K562 (cell line): ENCODE measurements at regions not wholly inside any gene's neighbourhood (a gene's known extent, or its start where the extent isn't known, plus 50 kb on each side); places are given as distances from the start of the nearest gene placed in this dataset.

Experiments
- ATAC-seq: fragments of 200-7000 bp; cut with Tn5 transposase; 3 replicates; pipeline ENCODE4 v1.9.1; 2020; ENCODE audit warnings: moderate library complexity
- BruUV-seq: library from RNA; stranded (reverse); fragments of 400-500 nt; replicated peaks from 2 replicates; lab custom pipeline; 2021; lab: Mats Ljungman, UMichigan
- CTCF ChIA-PET: fragments of 300-600 bp; formaldehyde crosslinking; extraction: SDS; loops from one replicate; lab custom pipeline; 2021; ENCODE audit warnings: low intra/inter-chr PET ratio; lab: Yijun Ruan, JAX
- POLR2A ChIA-PET: fragments of 300-600, 350-650 bp; sonication (Branson Sonifier 250); formaldehyde crosslinking; extraction: SDS; loops from one replicate; lab custom pipeline; 2021; ENCODE audit warnings: antibody characterized with exemption, inconsistent platforms; lab: Yijun Ruan, JAX
- DNase-seq, 4 experiments: peaks; one replicate each; pipeline versions ENCODE4 v3.0.0 to v3.0.0-alpha.2; 2011 to 2018; ENCODE audit warnings: low spot score in 3 of 4, mixed read lengths in 3 of 4; ENCODE audit errors: extremely low read depth in 1 of 4
- FAIRE-seq: peaks from 2 replicates; lab custom pipeline; 2011; peaks lifted over from hg19 to GRCh38; lab: Jason Lieb, UNC
- H2AFZ ChIP-seq: 2 replicates; pipeline ENCODE4 v1.6.0; 2011; ENCODE audit warnings: low read depth, low read length, control low read depth, inconsistent platforms
- H3K27ac ChIP-seq: fragments of 200-600 bp; 3 replicates; pipeline ENCODE4 v1.8.0; 2011; ENCODE audit warnings: low read depth, mild to moderate bottlenecking, control low read depth, inconsistent platforms, low read length, moderate library complexity, mixed read lengths; ENCODE audit errors: extremely low read depth
- H3K27me3 ChIP-seq, 2 experiments: fragments of 300-600 bp in 1 of 2; 2 replicates in 1 of 2; 3 replicates in 1 of 2; pipeline versions ENCODE4 v1.6.0 to v1.8.0; 2011; ENCODE audit warnings: inconsistent platforms in 2 of 2, low read length in 2 of 2, mild to moderate bottlenecking in 1 of 2, mixed read lengths in 1 of 2, moderate library complexity in 1 of 2; ENCODE audit not compliant: control insufficient read depth in 2 of 2, insufficient read depth in 2 of 2
- H3K36me3 ChIP-seq: fragments of 300-600 bp; 3 replicates; pipeline ENCODE4 v1.8.0; 2011; ENCODE audit warnings: mild to moderate bottlenecking, low read length, inconsistent platforms; ENCODE audit not compliant: control insufficient read depth, insufficient read depth
- H3K4me1 ChIP-seq, 2 experiments: fragments of 200-600 bp in 1 of 2; replicated peaks in 1 of 2; 2 replicates in 1 of 2; 3 replicates in 1 of 2; pipeline versions ENCODE4 v1.5.1 to v1.8.0; 2011; ENCODE audit warnings: inconsistent platforms in 2 of 2, low read length in 2 of 2, mild to moderate bottlenecking in 1 of 2, mixed read lengths in 1 of 2, moderate library complexity in 1 of 2; ENCODE audit not compliant: control insufficient read depth in 2 of 2, insufficient read depth in 2 of 2
- H3K4me2 ChIP-seq: 2 replicates; pipeline ENCODE4 v1.6.1; 2011; ENCODE audit warnings: low read length, control low read depth, inconsistent platforms, mixed read lengths; ENCODE audit not compliant: insufficient read depth
- H3K4me3 ChIP-seq: fragments of 200-600 bp; sonication (generic), shearing (Covaris generic); 2 replicates; pipeline ENCODE4 v1.5.1; 2016; ENCODE audit warnings: control low read depth, inconsistent platforms
- H3K79me2 ChIP-seq: fragments of 200-600 bp; 3 replicates; pipeline ENCODE4 v1.8.0; 2011; ENCODE audit warnings: low read length, inconsistent platforms; ENCODE audit not compliant: control insufficient read depth, insufficient read depth
- H3K9ac ChIP-seq, 2 experiments: 2 replicates each; pipeline versions ENCODE4 v1.6.0 to v1.6.1; 2011; ENCODE audit warnings: low read depth in 2 of 2, low read length in 2 of 2, control low read depth in 1 of 2, inconsistent platforms in 1 of 2, mild to moderate bottlenecking in 1 of 2, mixed read lengths in 1 of 2; ENCODE audit not compliant: insufficient read depth in 1 of 2
- H3K9me1 ChIP-seq: one replicate; pipeline ENCODE4 v1.6.0; 2011; ENCODE audit warnings: inconsistent platforms, mild to moderate bottlenecking, low read length, moderate library complexity; ENCODE audit not compliant: control insufficient read depth, insufficient read depth
- H3K9me3 ChIP-seq: replicated peaks from 2 replicates; pipeline ENCODE4 v1.5.1; 2011; ENCODE audit warnings: low read depth, low read length, inconsistent platforms; ENCODE audit not compliant: control insufficient read depth, insufficient read depth
- H4K20me1 ChIP-seq: replicated peaks from 2 replicates; pipeline ENCODE4 v1.6.1; 2011; ENCODE audit warnings: low read length, inconsistent platforms, mixed read lengths; ENCODE audit not compliant: control insufficient read depth, insufficient read depth
- BRD9 ChIP-seq: fragments of 450-650 bp; IDR thresholded peaks from 2 replicates; pipeline ENCODE4 v1.6.1; 2018; ENCODE audit warnings: low read depth; ENCODE audit not compliant: partially characterized antibody
- CHD2 ChIP-seq: IDR thresholded peaks from 2 replicates; pipeline ENCODE4 v1.6.1; 2011; ENCODE audit warnings: low read depth, low read length
- DIDO1 ChIP-seq: fragments of 450-650 bp; IDR thresholded peaks from 2 replicates; pipeline ENCODE4 v1.6.1; 2016; ENCODE audit warnings: low read depth, missing biosample characterization, missing genetic modification characterization
- FIP1L1 ChIP-seq: fragments of 200-400 bp; formaldehyde crosslinking; IDR thresholded peaks from 2 replicates; pipeline ENCODE4 v1.6.1; 2018; ENCODE audit warnings: mild to moderate bottlenecking, low read depth, low read length; ENCODE audit not compliant: poor library complexity, severe bottlenecking
- GTF2A2 ChIP-seq: IDR thresholded peaks from 2 replicates; pipeline ENCODE4 v1.6.1; 2016; ENCODE audit warnings: mild to moderate bottlenecking, missing genetic modification characterization, missing compliant biosample characterization
- MXI1 ChIP-seq: IDR thresholded peaks from 2 replicates; pipeline ENCODE4 v1.6.1; 2011; ENCODE audit warnings: low read depth, mild to moderate bottlenecking, improper control_type of control experiment, low read length
- NEUROD1 ChIP-seq: fragments of 150-350 bp; IDR thresholded peaks from 2 replicates; pipeline ENCODE4 v1.6.1; 2014; ENCODE audit warnings: borderline replicate concordance, low read length, low read depth; ENCODE audit not compliant: partially characterized antibody
- RBM34 ChIP-seq: fragments of 200-400 bp; formaldehyde crosslinking; IDR thresholded peaks from 2 replicates; pipeline ENCODE4 v1.6.1; 2018; ENCODE audit warnings: low read length, borderline replicate concordance; ENCODE audit not compliant: insufficient read depth
- SIX5 ChIP-seq, 2 experiments: IDR thresholded peaks; 2 replicates each; pipeline ENCODE4 v1.6.1; 2011; ENCODE audit warnings: low read length in 2 of 2, borderline replicate concordance in 1 of 2, low read depth in 1 of 2, mild to moderate bottlenecking in 1 of 2, moderate library complexity in 1 of 2; ENCODE audit not compliant: insufficient read depth in 1 of 2
- SMAD2 ChIP-seq: fragments of 150-350 bp; IDR thresholded peaks from 2 replicates; pipeline ENCODE4 v1.6.1; 2014; ENCODE audit warnings: low read depth, mild to moderate bottlenecking, low read length
- SMAD4 ChIP-seq: fragments of 250-450 bp; sonication (Bioruptor Pico); conservative IDR thresholded peaks from 2 replicates; pipeline ENCODE4 v1.8.0; 2021; ENCODE audit warnings: inconsistent platforms, mild to moderate bottlenecking, moderate library complexity
- TEAD1 ChIP-seq, 2 experiments: fragments of 450-650 bp in 1 of 2; sonication (generic) in 1 of 2; formaldehyde crosslinking; IDR thresholded peaks; 2 replicates each; pipeline versions ENCODE4 v1.4.0 to v1.8.0; 2020 to 2022; ENCODE audit warnings: mild to moderate bottlenecking in 2 of 2, missing genetic modification reagents in 1 of 2
- XRCC4 ChIP-seq: IDR thresholded peaks from one replicate; pipeline ENCODE4 v1.6.1; 2011; ENCODE audit not compliant: insufficient read depth, insufficient read length; ENCODE audit errors: extremely low read depth
- ZNF408 ChIP-seq: fragments of 250-450 bp; sonication (Bioruptor Pico); IDR thresholded peaks from 2 replicates; pipeline ENCODE4 v1.4.0; 2020; ENCODE audit warnings: low read depth, mild to moderate bottlenecking, moderate library complexity
- ZNF41 ChIP-seq: fragments of 250-450 bp; sonication (Bioruptor Pico); conservative IDR thresholded peaks from 2 replicates; pipeline ENCODE4 v1.4.0; 2020; ENCODE audit warnings: mild to moderate bottlenecking
- WGBS: fragments of 100-300 bp; shearing (Covaris generic); methylation state at CpG from one replicate; pipeline ENCODE4 v1.1.6; 2016; ENCODE audit warnings: low coverage, mixed read lengths; ENCODE audit not compliant: insufficient coverage; ENCODE audit errors: missing lambda C conversion rate; 5-methylcytosine and 5-hydroxymethylcytosine counted together
- in situ Hi-C: fragments of 300-500 bp; cut with MboI; formaldehyde crosslinking; loops from 4 replicates; pipeline ENCODE4 v1.15.0; 2018; ENCODE audit warnings: inconsistent platforms, mixed read lengths
- intact Hi-C: fragments of 100-400 bp; cut with micrococcal nuclease; formaldehyde crosslinking; loops from 2 replicates; pipeline ENCODE4 v1.14.2; 2022
- TF ChIP-seq, protein P1 (sequence below): fragments of 450-650 bp; IDR thresholded peaks from 2 replicates; pipeline ENCODE4 v1.6.1; 2017; ENCODE audit warnings: mild to moderate bottlenecking, moderate library complexity

- H3K36me3 ChIP-seq, result no peaks in the 10 kb centered on the region
- no peak overlapping the region for H3K4me3 ChIP-seq
- no peak overlapping the region for H3K9ac ChIP-seq
- BruUV-seq, result no TSS peak
- CTCF ChIA-PET, result no interaction called here
- ATAC-seq, result no peak
- no peaks in the 10 kb centered on the region for H4K20me1 ChIP-seq
- POLR2A ChIA-PET, result no interaction called here
- DNase-seq, result no peak
- in situ Hi-C loops, result no loop called here
- no peak overlapping the region for H2AFZ ChIP-seq
- H3K9me1 ChIP-seq, result no peaks in the 10 kb centered on the region
- H3K9me3 ChIP-seq, result no peaks in the 10 kb centered on the region
- H3K4me2 ChIP-seq, result no peak overlapping the region
- H3K79me2 ChIP-seq, result no peaks in the 10 kb centered on the region
- no peaks in the 10 kb centered on the region for H3K4me1 ChIP-seq
- no peak for TF ChIP-seq XRCC4
- TF ChIP-seq CHD2, result no peak
- 1% methylated on average over 4 of the region's 4 CpGs for WGBS
- intact Hi-C loops, result no loop called here
- no peak overlapping the region for H3K27ac ChIP-seq
- no peak for FAIRE-seq
- peaks cover 14 to 33% of the 10 kb centered on the region in 2 experiments; a peak in 4 of 5 replicates for H3K27me3 ChIP-seq
These were observed 72.2 kb upstream of the ALKAL2 start for GRCh38 chr2:360124-360523.

- no peak for ATAC-seq
- no peak for FAIRE-seq
- H2AFZ ChIP-seq, result no peak overlapping the region
- peaks cover 9 to 27% of the 10 kb centered on the region in 2 experiments; a peak in 4 of 5 replicates for H3K27me3 ChIP-seq
- TF ChIP-seq BRD9 (no peak), RBM34 (no peak), NEUROD1 (no peak), ZNF41 (no peak), SIX5 (IDR thresholded peaks at IDR 0.05; ENCODE audit: borderline replicate concordance in 1 of 2, insufficient read depth in 1 of 2, low read depth in 1 of 2, low read length in 2 of 2) (no peak), TEAD1 (CRISPR knock-in tag; IDR thresholded peaks at IDR 0.05) (no peak), ZNF408 (no peak), GTF2A2 (no peak), MXI1 (no peak), SMAD2 (no peak), DIDO1 (tag) (no peak), FIP1L1 (no peak), SMAD4 (CRISPR knock-in tag) (no peak)
- TF ChIP-seq, protein P1, sequence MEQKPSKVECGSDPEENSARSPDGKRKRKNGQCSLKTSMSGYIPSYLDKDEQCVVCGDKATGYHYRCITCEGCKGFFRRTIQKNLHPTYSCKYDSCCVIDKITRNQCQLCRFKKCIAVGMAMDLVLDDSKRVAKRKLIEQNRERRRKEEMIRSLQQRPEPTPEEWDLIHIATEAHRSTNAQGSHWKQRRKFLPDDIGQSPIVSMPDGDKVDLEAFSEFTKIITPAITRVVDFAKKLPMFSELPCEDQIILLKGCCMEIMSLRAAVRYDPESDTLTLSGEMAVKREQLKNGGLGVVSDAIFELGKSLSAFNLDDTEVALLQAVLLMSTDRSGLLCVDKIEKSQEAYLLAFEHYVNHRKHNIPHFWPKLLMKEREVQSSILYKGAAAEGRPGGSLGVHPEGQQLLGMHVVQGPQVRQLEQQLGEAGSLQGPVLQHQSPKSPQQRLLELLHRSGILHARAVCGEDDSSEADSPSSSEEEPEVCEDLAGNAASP, result no peak
- TF ChIP-seq, all 486 proteins: peak for 0
- CTCF ChIA-PET, result no interaction called here
- intact Hi-C loops (no loop called here), in situ Hi-C loops (no loop called here)
- H3K36me3 ChIP-seq, result no peaks in the 10 kb centered on the region
- H3K79me2 ChIP-seq, result no peaks in the 10 kb centered on the region
- no peak overlapping the region for H3K4me3 ChIP-seq
- 0% methylated on average over 5 of the region's 5 CpGs for WGBS
- no peak overlapping the region for H3K4me2 ChIP-seq
- POLR2A ChIA-PET, result interaction anchor here (1.0 kb wide), 1 partner anchor 23 kb away, joined by 3 read pairs; no protein-coding TSS in a partner anchor
- no peaks in the 10 kb centered on the region for H3K9me3 ChIP-seq
- no TSS peak for BruUV-seq
- no peak overlapping the region for H3K9ac ChIP-seq
- no peaks in the 10 kb centered on the region for H3K9me1 ChIP-seq
- no peak overlapping the region for H3K27ac ChIP-seq
- DNase-seq, result no peak
- H4K20me1 ChIP-seq, result no peaks in the 10 kb centered on the region
- no peaks in the 10 kb centered on the region for H3K4me1 ChIP-seq
These were observed 71.2 kb upstream of the ALKAL2 start for GRCh38 chr2:359047-359446.
